ENCODE measurements at regions not wholly inside any gene's neighbourhood (a gene's known extent, or its start where the extent isn't known, plus 50 kb on each side); places are given as distances from the start of the nearest gene placed in this dataset.

DNA sequence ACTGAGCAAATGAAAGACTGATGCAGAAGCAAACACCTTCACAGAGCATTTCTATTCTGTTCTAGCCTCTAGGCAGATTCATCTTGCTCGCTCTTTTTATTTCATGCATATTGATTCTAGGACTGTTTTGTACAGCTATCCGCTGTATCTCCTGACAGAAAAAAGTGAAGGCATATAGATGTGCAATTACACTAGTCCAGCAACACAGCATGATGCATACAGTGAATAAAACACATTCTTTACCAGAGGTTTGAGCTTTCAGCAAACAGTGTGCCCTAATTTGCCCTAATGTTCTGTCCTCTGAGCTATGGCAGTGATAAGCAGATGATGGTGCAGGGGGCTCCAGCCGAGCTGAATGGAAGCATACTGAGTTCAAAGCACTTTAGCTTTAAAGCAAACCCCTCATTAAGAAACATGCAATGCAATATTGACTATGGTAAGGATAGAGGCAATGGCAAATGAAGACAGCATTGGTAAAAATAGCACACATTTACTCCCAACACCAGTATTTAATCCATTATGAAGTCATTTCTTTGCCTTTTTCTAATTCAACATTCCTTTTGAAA, 141.2 kb upstream of the RGPD4 start:
- H3K4me3 ChIP-seq (ENCODE audit: control insufficient read depth, low read depth, low read length) = no peak overlapping the region
- TF ChIP-seq CTCF (conservative IDR thresholded peaks at IDR 0.05; ENCODE audit: control insufficient read depth, insufficient read depth, low read depth, low read length) = no peak
- no peak for DNase-seq (ENCODE audit: low read depth)

GRCh38 chr2:107687073-107687472, 139.6 kb upstream of the RGPD4 start:
- H3K4me3 ChIP-seq (ENCODE audit: control insufficient read depth, low read depth, low read length) = no peak overlapping the region
- no peak for DNase-seq (ENCODE audit: low read depth)
- no peak for TF ChIP-seq CTCF (conservative IDR thresholded peaks at IDR 0.05; ENCODE audit: control insufficient read depth, insufficient read depth, low read depth, low read length)

DNA sequence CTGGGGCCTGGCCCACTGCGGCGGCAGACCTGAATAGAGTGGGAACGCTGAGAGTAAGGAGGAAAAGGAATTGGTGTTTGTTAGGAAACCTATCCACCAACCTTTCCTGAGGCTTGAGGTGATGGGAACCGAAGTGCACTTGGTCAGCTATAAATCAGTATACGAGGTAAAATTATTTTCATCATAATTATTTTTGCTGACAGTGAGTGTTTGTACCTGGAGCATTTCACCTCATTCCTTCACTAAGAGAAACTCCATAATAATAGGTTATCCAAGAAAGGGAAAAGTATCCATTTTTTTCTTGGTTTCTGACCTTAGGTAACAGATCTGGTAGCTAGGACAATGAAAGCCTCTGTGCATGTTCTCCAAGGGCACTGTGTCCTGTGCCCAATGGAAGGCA, 138.6 kb upstream of the RGPD4 start:
- no peak for DNase-seq (ENCODE audit: low read depth)
- no peak for TF ChIP-seq CTCF (conservative IDR thresholded peaks at IDR 0.05; ENCODE audit: control insufficient read depth, insufficient read depth, low read depth, low read length)
- H3K4me3 ChIP-seq (ENCODE audit: control insufficient read depth, low read depth, low read length) = no peak overlapping the region

DNA sequence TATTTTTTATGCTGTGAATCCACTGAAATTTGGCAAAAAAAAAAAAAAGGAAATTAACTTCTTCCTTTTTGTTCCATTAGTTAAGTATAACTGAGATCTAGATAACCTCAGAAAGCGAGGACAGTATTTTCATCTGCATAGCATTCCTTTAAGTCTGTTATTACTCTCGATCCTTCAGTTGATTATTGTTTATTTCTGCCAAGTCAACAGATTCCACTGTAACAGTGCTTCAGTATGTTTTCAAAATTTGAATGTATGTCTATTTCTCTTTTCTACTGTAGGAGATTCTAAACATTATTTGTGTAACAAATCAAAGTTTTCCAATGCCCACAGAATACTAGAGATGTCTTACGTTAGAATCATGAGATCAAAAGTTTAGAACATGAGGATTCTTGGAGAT, 133.1 kb upstream of the RGPD4 start:
- no peak for DNase-seq (ENCODE audit: low read depth)
- TF ChIP-seq CTCF (conservative IDR thresholded peaks at IDR 0.05; ENCODE audit: control insufficient read depth, insufficient read depth, low read depth, low read length) = no peak
- H3K4me3 ChIP-seq (ENCODE audit: control insufficient read depth, low read depth, low read length) = no peak overlapping the region

DNA sequence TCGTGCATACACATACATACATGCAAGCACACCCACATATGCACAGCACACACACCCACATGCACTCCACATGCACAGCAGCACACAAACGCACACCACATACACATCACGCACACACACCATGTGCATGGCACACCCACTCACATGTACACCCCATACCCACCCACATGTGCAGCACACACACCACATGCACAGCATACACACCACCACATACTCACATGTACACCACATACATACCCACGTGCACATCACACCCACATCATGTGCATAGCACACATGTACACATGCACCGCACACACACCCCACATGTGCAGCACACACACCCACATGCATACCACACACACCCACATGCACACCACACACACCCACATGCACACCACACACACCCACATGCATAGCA, 132.0 kb upstream of the RGPD4 start:
- TF ChIP-seq CTCF (conservative IDR thresholded peaks at IDR 0.05; ENCODE audit: control insufficient read depth, insufficient read depth, low read depth, low read length) = no peak
- H3K4me3 ChIP-seq (ENCODE audit: control insufficient read depth, low read depth, low read length) = no peak overlapping the region
- DNase-seq (ENCODE audit: low read depth) = no peak

- no peak for TF ChIP-seq CTCF (conservative IDR thresholded peaks at IDR 0.05; ENCODE audit: control insufficient read depth, insufficient read depth, low read depth, low read length)
Measured at GRCh38 chr2:107697385-107697784, 129.3 kb upstream of the RGPD4 start.

DNA sequence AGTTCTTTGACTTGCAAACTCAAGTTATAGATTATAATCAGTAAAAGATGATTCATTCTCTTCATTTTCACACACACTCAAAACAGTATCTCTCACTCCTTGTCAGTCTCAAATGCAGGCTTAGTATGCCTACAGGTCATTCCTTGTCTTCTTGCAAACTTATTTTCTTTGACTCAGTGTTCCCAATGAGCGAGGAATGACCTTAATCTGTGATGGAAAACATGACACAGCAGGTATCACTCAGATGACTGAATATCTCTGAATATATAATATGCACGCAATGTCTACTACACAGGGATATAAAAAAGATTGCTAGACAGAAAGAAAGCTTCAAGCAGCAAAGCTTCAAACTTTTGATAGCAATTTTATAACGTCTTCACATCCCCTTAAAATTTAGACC, 127.8 kb upstream of the RGPD4 start:
- no peak for DNase-seq (ENCODE audit: low read depth)
- H3K4me3 ChIP-seq (ENCODE audit: control insufficient read depth, low read depth, low read length) = no peak overlapping the region
- no peak for TF ChIP-seq CTCF (conservative IDR thresholded peaks at IDR 0.05; ENCODE audit: control insufficient read depth, insufficient read depth, low read depth, low read length)

More at GRCh38 chr2:107697385-107697784, 129.3 kb upstream of the RGPD4 start:
- H3K4me3 ChIP-seq (ENCODE audit: control insufficient read depth, low read depth, low read length) = no peak overlapping the region
- DNase-seq (ENCODE audit: low read depth) = no peak

All from fibroblast of mammary gland (primary cell).